WTC11 (cell line): ENCODE measurements at regions not wholly inside any gene's neighbourhood (a gene's known extent, or its start where the extent isn't known, plus 50 kb on each side); places are given as distances from the start of the nearest gene placed in this dataset.

ENCODE experiments used
- ATAC-seq: fragments of 200-7000 bp; cut with Tn5 transposase; 2 replicates; pipeline ENCODE4 v1.10.0; 2021; ENCODE audit warnings: mild to moderate bottlenecking, moderate library complexity
- CTCF ChIA-PET: fragments of 300-600 bp; sonication (Branson Sonifier 250); formaldehyde crosslinking; loops from one replicate; lab custom pipeline; 2021; ENCODE audit warnings: antibody characterized with exemption; lab: Charles Lee
- POLR2A ChIA-PET: fragments of 350-600 bp; sonication (Branson Sonifier 250); formaldehyde crosslinking; loops from one replicate; lab custom pipeline; 2021; ENCODE audit warnings: antibody characterized with exemption; lab: Charles Lee
- DNase-seq: peaks from one replicate; pipeline ENCODE4 v3.0.0; 2021; ENCODE audit warnings: low spot score
- H3K27ac Mint-ChIP-seq: 2 replicates; pipeline ENCODE4 v1.8.0; 2021; ENCODE audit warnings: mixed read lengths
- H3K27me3 Mint-ChIP-seq: 2 replicates; pipeline ENCODE4 v1.8.0; 2021; ENCODE audit warnings: low read depth, mild to moderate bottlenecking, moderate library complexity, mixed read lengths
- H3K36me3 Mint-ChIP-seq: 2 replicates; pipeline ENCODE4 v1.8.0; 2021; ENCODE audit warnings: mixed read lengths
- H3K4me1 Mint-ChIP-seq: 2 replicates; pipeline ENCODE4 v1.8.0; 2022; ENCODE audit warnings: mixed read lengths
- H3K4me3 Mint-ChIP-seq: 2 replicates; pipeline ENCODE4 v1.8.0; 2021; ENCODE audit warnings: mild to moderate bottlenecking, moderate library complexity, mixed read lengths
- H3K9me3 Mint-ChIP-seq: 2 replicates; pipeline ENCODE4 v1.8.0; 2021; ENCODE audit warnings: mixed read lengths
- AFF4 ChIP-seq: sonication (generic); formaldehyde crosslinking; IDR thresholded peaks from 2 replicates; pipeline ENCODE4 v1.8.1; 2023; ENCODE audit warnings: mild to moderate bottlenecking, missing genetic modification reagents, borderline replicate concordance
- AR ChIP-seq: fragments of 250-450 bp; sonication (Bioruptor Pico); IDR thresholded peaks from 2 replicates; pipeline ENCODE4 v1.9.0; 2021; ENCODE audit warnings: mild to moderate bottlenecking
- CTCF ChIP-seq: fragments of 200-600 bp; IDR thresholded peaks from 2 replicates; pipeline ENCODE4 v1.8.0; 2022; ENCODE audit warnings: antibody characterized with exemption
- ELF4 ChIP-seq: sonication (generic); formaldehyde crosslinking; IDR thresholded peaks from 2 replicates; pipeline ENCODE4 v1.8.1; 2022; ENCODE audit warnings: low read depth, mild to moderate bottlenecking, moderate library complexity, missing genetic modification reagents
- ESRRA ChIP-seq: sonication (generic); formaldehyde crosslinking; IDR thresholded peaks from 2 replicates; pipeline ENCODE4 v1.8.1; 2022; ENCODE audit warnings: mild to moderate bottlenecking, missing genetic modification reagents, borderline replicate concordance
- IRF2 ChIP-seq: sonication (generic); formaldehyde crosslinking; IDR thresholded peaks from 2 replicates; pipeline ENCODE4 v1.8.0; 2022; ENCODE audit warnings: low read depth, missing genetic modification reagents, borderline replicate concordance
- JUN ChIP-seq: sonication (generic); formaldehyde crosslinking; IDR thresholded peaks from 2 replicates; pipeline ENCODE4 v1.8.0; 2023; ENCODE audit warnings: mild to moderate bottlenecking, missing genetic modification reagents
- MAX ChIP-seq: sonication (generic); formaldehyde crosslinking; IDR thresholded peaks from 2 replicates; pipeline ENCODE4 v1.8.0; 2022; ENCODE audit warnings: mild to moderate bottlenecking, missing genetic modification reagents
- NR1H2 ChIP-seq: sonication (generic); formaldehyde crosslinking; IDR thresholded peaks from 2 replicates; pipeline ENCODE4 v1.9.0; 2021; ENCODE audit warnings: mild to moderate bottlenecking, moderate library complexity, missing genetic modification reagents
- PRDM15 ChIP-seq: sonication (generic); formaldehyde crosslinking; IDR thresholded peaks from 2 replicates; pipeline ENCODE4 v1.8.0; 2022; ENCODE audit warnings: missing genetic modification reagents
- TEAD4 ChIP-seq: sonication (generic); formaldehyde crosslinking; IDR thresholded peaks from 2 replicates; pipeline ENCODE4 v1.8.0; 2022; ENCODE audit warnings: mild to moderate bottlenecking, missing genetic modification reagents
- ZNF121 ChIP-seq: sonication (generic); formaldehyde crosslinking; IDR thresholded peaks from 2 replicates; pipeline ENCODE4 v1.8.0; 2023; ENCODE audit warnings: missing genetic modification reagents
- ZNF263 ChIP-seq: sonication (generic); formaldehyde crosslinking; IDR thresholded peaks from 2 replicates; pipeline ENCODE4 v1.8.1; 2022; ENCODE audit warnings: low read depth, mild to moderate bottlenecking, moderate library complexity, missing genetic modification reagents
- ZNF281 ChIP-seq: sonication (generic); formaldehyde crosslinking; IDR thresholded peaks from 2 replicates; pipeline ENCODE4 v1.8.0; 2023; ENCODE audit warnings: mild to moderate bottlenecking, missing genetic modification reagents
- ZNF425 ChIP-seq: fragments of 250-450 bp; sonication (Bioruptor Pico); conservative IDR thresholded peaks from 2 replicates; pipeline ENCODE4 v1.9.0; 2021; ENCODE audit warnings: mild to moderate bottlenecking
- ZSCAN18 ChIP-seq: fragments of 250-450 bp; sonication (Bioruptor Pico); IDR thresholded peaks from 2 replicates; pipeline ENCODE4 v2.1.2; 2022; ENCODE audit warnings: mild to moderate bottlenecking, moderate library complexity

GRCh38 chr4:178196751-178197374, 754.6 kb upstream of the AGA start (continued):
- TF ChIP-seq NR1H2 (CRISPR knock-in tag), result no peak
- TF ChIP-seq ELF4 (CRISPR knock-in tag), result no peak
- TF ChIP-seq ZSCAN18 (CRISPR knock-in tag), result no peak
- no peak for TF ChIP-seq AFF4
- no peak for TF ChIP-seq CTCF

- ATAC-seq, result no peak
- H3K27ac Mint-ChIP-seq, result no peak overlapping the region
- CTCF ChIA-PET, result no interaction called here
- TF ChIP-seq ZNF281 (CRISPR knock-in tag) (no peak), ZNF425 (CRISPR knock-in tag) (no peak), TEAD4 (no peak), IRF2 (CRISPR knock-in tag) (no peak), ESRRA (CRISPR knock-in tag) (no peak), MAX (no peak), PRDM15 (CRISPR knock-in tag) (no peak), ZNF263 (CRISPR knock-in tag) (no peak), JUN (CRISPR knock-in tag) (no peak), AR (no peak), ZNF121 (CRISPR knock-in tag) (no peak)
Observed at GRCh38 chr4:178198691-178199090, 756.5 kb upstream of the AGA start.

More at GRCh38 chr4:178198691-178199090, 756.5 kb upstream of the AGA start:
- Mint-ChIP-seq H3K9me3 (peaks cover 28% of the 10 kb centered on the region), H3K4me3 (no peak overlapping the region), H3K27me3 (no peaks in the 10 kb centered on the region), H3K4me1 (no peaks in the 10 kb centered on the region), H3K36me3 (peaks cover 9% of the 10 kb centered on the region)
- POLR2A ChIA-PET, result no interaction called here
- DNase-seq, result no peak
